ENCODE measurements at regions not wholly inside any gene's neighbourhood (a gene's known extent, or its start where the extent isn't known, plus 50 kb on each side); places are given as distances from the start of the nearest gene placed in this dataset.

DNA sequence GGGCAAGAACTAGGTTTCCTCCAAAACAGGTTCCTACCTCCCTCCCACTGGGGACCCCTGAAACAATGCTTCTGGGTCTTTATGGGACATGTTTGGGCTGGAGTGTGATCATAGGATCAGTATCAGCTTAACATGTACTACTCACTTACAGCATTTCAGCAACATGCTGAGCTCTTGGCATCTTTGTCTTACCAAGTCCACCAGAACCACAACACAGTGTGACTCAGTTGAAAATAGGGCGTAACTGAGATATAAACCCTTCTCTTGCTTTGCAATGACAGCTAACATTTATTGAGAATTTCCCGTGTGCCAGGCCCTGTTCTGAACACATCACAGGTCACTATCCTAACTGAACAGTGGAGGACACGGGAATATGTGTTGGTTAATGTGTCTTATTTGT is 218.5 kb upstream of the LNX1 start:
- FAIRE-seq = no peak

DNA sequence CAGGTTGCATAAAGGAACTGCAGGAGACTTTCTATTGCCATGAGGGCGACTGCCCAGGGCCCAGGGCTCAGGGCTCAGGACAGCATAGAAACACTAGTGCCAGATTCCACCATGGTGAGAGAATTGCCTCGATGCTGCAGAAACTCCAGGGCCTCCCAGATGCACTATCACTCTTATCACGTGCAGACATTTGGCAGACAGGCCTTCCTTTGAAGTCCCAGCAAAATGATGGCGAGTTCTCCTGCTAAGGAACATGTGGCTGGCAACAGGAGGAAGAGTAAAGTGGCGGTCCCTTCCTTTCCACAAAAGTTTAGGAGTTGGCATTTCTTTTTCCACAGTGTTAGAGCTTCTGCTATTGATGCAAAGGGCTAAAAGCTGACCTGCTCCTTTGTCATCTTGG is 214.0 kb upstream of the LNX1 start:
- FAIRE-seq = no peak

DNA sequence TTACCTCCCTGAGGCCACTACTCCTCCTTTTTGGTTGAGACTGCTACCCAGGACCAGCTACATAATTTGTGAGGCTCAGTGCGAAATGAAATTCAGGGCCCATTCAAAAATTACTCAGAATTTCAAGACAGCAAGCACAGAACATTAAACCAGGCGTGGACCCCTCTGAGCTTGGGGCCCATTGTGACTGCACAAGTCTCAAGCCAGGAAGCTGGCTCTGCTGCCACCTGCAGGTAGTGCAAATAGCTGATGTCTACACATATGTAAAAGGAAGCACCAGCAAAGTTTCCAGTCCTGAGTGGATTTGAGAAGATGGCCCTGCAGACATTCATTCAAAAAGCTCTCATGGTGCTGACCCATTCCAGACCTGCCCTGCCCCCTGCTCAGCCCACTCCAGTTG is 213.4 kb upstream of the LNX1 start:
- FAIRE-seq = no peak

DNA sequence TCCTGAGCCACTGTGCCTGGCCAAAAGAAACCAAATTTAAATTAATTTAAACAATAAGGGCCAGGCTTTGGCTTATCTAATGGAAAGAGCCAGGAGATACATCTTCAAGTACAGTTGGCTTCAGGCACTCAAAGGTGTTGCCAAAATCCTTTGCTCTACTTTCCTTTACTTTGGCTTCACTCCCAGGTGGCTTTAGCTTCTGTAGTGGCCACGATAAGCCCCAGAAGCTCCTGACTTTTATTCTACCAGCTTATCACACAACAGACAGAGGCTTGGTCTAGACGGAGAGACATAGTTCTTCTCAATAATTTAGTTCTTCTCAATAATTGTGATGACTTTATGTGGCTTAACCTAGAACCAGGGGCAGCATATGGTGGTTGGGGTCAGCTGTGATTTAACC is 211.2 kb upstream of the LNX1 start:
- FAIRE-seq = no peak

DNA sequence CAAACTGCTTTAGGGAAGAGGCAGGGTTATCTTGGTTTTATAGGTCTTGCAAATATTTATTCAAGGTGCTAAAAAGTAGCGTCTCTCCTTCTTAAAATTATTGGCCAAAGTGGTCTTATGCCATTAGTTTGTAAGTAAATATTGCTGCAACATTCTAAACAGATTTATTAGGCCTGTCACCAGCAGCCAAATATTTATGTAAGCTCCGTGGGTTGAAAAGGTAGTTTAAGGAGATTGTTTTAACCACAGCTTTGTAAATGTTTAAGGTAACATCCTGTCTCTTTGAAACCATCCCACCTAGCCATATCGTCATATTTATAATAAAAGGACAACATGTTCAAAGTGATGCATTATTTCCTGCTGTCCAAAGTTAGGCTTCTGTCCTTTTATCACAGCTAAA is 210.1 kb upstream of the LNX1 start:
- FAIRE-seq = no peak

DNA sequence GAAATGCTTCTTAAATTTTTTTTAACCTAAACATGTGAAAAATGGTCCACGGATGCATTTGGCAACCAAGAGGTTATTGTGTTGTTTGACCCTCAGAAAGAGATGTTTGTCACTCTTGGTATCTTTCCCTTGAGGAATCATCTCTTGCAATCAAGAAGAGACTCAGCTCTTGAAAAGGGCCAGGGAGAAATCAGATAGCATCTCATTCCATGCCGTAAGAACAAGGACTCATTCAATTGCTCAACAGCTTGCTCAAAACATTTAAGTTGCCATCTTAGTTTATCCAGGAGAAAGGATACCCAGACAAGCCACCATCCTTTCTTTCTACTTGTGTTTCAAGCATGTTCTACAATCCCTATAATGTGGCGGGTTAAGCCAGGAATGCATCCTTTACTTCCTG is 209.5 kb upstream of the LNX1 start:
- no peak for FAIRE-seq

DNA sequence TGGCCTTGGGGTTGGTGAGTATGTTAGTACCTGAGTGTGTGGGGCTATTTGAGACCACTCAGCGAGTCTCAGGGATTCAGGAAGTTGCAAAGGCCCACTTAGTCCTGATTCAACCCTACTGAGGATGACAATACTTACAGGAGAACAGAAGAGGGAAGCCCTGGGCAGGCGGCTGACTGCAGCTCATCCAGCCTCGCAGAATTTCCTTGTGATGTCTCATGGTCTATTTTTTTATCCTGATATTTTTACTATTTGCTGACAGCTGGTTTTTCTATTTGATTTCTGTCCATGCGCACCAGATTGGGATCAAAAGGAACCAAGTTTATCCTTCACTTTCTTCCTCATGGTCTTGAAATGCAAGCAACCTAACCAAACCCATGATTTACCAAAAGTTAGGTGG is 201.8 kb upstream of the LNX1 start:
- FAIRE-seq = no peak

DNA sequence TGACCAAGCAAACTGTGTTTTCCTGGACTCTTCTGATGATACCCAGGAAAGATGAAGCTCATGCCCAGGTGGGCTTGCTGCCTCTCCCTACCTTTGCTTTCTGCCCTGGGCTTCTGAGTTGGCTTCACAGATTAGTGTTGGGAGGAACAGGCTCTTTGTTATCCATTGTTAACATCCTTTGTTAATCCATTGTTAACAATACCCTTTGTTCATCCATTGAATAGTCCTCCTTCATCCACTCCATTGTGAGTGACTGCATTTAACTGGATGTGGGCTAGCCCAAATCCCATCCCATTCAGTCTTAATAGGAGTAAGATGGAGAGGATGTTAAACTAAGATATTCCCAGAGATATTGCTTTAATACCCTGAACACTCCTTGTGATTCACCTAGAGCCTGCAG is 199.0 kb upstream of the LNX1 start:
- no peak for FAIRE-seq

DNA sequence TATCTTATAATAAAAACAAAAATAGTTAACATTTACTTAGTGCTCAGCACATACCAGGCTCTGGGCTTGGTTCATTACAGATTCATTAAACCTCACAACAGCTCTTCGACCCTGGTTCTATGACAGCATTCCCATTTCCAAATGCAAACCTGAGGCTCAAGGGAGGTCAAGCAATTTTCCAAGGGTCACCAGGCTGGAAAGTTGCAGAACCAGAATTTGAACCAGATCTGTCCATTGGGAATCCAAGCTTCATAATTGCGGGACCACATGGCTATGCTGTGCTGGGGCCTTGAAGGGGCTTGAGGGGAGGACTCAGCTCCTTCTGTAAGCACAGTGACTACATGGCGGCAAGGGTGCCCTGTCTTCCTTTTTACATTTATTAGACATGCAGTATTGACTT is 197.3 kb upstream of the LNX1 start:
- FAIRE-seq = no peak

DNA sequence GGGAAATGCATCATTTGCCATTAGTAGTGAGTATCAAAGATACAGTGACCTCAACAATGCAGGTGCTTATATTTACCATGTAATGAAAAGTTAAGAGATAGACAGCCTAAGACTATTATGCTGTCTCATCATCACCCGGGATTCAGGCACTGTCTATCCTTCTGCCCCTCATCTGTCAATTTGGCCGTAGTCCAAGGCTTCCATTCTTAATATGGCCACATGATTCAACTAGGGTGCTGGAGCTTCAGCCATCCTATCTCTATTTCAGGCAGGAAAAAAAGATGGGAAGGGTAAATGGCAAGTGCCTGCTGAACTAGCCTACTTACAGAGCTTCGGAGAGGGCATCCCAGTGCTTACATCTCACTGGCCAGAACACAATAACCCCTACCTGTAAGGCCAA is 196.7 kb upstream of the LNX1 start:
- FAIRE-seq = no peak

DNA sequence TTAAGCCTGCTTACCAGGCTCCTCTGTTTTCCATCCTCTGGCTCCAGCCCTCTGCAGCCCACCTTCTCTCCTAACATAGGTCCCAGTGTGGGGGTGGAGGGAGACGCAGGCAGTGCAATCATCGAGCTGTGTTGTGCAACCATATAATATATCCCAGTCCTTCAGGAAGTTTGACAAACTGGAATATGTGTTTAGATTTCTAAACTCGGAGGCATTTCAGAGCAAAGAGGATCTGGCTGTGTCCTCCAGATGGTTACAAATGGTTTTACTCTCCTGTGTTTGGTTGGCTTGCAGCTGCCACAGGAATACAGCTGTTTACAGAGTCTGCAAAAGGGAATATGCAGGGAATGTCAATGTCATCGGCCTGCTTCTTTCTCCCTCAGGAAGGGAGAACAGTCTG is 195.3 kb upstream of the LNX1 start:
- no peak for FAIRE-seq

DNA sequence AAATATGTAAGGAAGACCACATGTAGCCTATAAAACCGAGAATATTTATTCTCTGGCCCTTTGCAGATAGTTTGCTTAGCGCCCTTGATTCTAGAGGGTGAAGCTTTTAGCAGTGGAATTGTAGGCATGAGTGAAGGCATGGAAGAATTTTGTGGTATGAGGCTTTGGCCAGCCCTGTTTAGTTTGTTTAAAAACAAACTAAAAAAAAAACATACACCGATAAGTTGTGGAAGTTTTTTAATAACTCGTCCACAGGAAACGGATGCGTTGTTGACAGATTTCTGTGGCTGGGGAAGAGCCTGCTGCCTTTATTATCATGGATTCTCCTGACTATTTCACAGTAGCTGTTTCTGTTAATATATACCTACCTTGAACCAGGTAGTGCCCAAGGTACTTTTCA is 194.7 kb upstream of the LNX1 start:
- FAIRE-seq = no peak

DNA sequence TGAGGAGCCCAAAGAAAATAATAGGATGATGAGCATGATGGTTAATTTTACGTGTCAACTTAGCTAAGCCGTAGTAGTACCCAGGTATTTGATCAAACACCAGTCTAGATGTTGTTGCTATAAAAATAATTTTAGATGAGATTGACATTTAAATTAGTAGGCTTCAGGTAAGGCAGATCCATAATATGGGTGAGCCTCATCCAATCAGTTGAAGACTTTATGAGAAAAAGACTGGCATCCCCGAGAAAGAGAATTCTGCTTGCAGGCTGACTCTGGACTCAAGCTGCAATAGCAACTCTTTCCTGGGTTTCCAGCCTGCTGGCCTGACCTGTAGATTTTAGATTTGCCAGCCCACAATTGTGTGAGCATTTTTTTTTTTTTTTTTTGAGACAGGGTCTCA is 192.8 kb upstream of the LNX1 start:
- FAIRE-seq = no peak

DNA sequence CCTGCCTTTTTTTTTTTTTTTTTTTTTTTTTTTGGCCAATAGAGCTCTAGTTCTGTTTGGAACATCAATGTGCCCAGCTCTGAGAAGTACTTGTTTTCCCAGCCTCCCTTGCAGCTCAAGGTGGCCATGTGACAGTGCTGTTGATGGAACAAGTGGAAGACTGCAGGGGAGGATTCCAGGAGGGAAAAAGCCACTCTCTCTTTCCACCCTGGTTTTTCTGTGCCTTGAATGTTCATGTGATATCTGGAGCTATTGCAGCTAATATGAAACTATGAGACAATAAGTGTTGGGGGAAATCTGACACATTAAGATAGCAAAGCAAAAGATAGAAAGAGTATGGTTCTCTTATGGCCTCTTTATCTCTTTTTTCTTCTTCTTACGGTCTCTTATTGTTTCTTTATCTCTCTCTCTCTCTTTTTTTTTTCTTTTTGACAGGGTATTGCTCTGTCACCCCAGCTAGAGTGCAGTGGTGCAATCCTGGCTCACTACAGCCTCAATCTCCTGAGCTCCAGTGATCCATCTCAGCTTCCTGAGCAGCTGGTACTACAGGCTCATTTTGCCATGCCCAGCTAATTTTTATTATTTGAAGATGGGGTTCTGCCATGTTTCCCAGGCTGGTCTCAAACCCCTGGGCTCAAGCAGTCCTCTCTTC is 192.0 kb upstream of the LNX1 start:
- FAIRE-seq = no peak

DNA sequence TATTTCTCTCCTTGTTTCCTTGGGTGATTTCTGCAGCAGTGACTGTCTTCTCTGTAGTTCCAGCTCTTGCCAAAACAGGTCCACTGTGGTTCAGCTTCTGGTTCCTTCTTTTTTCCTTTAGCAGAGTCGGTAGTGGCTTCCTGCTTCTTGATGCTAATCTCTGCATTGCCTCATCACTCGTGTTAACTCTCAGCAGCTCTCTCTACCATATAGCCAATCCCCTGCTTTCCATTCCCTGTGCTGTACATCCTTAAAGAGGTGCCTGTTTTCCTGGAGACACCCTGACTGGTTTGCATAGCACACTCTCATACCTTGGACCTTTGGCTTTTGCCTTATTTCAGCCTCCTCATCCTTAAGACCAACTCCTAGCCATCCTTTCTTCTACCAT is 191.2 kb upstream of the LNX1 start:
- no peak for FAIRE-seq

DNA sequence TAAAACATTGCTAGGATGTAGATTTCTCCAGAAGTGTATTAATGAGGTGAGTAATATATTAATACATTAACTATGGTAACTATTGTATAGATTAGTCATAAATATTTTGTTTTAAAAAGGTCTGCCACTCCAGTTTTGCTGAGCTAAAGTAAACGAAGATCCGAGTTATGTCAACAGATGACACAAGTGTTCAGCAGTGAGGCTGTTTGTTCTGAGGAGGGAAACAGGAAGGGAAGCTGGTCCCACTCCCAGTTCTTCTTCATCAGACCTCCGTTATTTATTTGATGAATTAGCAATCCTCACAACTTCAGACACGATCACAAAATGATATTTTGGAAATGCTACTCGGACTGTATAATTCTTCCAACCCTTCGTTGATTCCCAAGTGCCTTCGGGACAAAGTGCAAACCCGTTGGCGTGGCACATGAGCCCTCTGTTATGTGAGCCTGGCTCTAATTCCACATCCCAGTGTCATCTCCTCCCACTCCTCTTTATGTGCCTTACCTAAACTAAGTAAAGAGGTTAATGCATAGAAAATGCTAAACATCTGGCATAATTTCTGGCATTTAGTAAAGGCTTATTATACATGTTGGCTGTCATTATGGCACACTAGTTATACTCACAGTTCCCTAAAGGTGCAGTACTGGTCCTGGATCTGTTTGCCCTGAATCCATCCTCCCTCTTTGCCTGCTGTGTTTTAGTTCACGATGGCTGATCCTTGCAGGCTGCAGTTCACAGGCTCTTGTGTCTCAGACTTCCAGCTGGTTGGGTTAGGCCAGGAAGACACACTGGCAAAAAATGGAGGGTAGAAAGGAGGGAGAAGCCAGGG is 190.6 kb upstream of the LNX1 start:
- no peak for FAIRE-seq

DNA sequence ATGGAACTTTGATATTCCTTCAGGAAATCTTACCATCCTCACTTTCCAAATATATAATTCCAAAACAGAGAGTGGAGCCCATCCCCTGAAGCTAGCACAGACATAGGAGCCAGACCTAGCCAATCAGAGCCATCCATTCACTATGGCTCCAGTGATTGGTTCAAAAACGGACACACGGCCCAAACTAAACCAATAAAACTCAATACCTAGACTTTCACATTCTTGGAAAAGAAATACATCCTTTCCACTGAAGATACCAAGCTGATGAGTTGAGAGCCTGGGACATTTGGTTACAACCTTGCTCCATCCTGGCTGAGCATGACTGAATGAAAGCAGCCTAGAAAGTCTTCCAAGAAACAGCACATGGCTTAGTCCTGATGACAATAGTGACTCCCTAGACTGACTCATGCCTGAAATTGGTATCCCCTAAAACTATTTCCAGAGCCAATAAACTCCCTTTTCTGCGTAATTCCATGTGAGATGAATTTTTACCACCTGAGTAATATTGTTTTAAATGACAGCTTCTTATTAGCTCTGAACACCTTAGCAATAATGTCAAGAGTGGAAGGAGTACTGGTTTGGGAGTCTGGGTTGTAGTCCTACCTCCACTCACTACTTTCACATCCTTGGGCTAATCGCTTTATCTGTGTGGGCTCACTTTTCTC is 189.6 kb upstream of the LNX1 start:
- FAIRE-seq = no peak

DNA sequence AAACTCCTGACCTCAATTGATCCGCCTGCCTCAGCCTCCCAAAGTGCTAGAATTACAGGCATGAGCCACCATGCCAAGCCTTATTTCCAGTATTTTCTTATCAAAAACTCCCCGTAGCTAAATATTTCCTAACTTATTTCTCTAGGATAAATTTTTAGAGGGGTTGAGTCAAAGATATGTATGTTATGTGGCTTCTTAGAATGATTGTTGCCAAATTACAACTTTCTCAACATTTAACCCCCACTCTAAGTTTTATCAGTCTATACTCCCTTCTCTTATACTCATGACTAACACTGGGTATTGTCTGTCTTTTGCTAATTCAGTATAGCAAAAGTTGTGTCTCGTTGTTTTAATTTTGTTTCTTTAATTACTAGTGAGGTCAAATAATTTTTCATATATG is 187.7 kb upstream of the LNX1 start:
- FAIRE-seq = no peak

DNA sequence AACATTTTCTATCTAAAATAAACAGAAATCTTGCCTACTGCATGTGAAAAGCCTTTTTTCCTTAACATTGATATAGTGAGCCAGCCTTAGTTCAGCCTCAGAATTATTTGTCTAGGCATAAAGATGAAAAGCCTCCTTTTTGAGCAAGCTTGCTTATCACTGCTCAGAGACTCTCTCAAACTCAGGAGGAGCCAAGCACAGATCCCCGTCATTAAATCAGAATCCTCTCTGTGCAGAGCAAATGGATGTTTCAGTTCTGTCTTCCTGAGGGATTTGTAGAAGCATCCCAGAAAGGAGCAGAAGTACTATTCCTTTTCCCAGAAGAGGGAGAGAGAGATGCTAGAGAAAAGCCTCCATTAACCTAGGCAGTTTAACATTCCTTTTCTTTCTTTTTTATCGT is 186.9 kb upstream of the LNX1 start:
- FAIRE-seq = no peak

DNA sequence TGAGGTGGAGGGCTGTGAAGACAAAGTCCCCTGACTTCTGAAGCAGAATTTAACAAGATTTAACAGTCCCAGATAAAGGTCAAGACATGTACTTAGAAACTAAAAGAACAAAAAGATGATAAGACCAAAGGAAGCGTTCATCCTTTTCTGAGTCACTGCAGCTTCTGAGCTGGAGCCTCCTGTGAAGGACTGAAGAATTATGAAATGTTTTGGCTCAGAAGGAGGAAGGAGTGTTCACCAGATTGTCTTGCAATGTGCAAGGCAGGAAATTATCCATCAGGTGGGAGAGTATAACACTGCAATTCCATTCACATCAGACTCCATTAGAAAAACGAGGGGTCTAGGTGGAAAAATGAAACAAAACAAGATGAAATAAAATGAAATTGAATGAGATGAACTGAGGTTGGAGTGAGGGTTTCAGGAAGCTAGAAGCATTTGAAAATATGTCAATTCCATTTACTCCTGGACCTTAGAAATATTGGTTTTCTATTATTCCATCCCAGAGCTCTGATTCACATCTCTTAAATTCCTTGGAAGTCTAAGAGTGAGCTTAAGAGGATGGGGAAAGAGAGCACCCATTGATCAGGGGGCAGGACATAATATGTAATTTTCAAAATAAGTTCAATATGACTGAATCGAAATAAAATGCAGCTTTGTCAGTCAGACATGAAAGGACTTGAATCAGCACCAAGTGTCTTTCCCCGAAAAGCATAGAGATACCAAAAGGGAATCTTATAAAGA is 186.1 kb upstream of the LNX1 start:
- no peak for FAIRE-seq

DNA sequence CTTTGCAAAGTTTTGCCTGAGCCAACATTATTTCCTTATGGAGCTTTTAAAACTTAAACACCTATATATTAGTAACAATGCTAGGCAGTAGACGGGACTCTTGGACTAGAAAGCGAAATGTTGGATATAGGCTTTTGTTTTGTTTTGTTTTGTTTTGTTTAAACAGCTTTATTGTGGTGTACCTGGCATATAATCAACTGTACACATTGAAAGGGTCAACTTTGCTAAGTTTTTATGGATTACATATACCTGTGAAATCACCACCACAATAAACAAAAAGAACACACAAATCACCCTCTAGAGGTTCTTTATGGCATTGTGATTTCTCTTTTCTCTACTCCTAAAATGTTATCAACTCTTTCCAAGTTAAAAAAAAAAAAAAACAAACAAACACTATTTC is 184.9 kb upstream of the LNX1 start:
- FAIRE-seq = no peak

DNA sequence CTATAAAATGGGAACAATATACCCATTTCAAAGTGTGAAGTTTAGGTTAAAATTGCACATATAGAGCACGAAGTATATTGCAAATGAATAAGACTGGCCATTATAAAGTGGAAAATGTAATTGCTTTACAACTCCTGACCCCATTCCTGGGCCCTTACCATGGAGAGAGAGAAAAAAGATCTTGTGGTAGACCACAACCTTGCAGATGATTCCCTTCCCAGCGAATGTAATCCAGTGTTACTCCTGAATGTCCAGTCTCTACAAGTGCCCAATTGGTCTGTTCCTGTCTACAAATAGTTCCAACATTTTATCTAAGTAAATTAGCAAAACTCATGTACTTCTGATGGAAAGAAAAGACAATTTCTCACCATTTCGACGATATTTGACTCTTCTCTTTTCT is 184.1 kb upstream of the LNX1 start:
- FAIRE-seq = no peak

DNA sequence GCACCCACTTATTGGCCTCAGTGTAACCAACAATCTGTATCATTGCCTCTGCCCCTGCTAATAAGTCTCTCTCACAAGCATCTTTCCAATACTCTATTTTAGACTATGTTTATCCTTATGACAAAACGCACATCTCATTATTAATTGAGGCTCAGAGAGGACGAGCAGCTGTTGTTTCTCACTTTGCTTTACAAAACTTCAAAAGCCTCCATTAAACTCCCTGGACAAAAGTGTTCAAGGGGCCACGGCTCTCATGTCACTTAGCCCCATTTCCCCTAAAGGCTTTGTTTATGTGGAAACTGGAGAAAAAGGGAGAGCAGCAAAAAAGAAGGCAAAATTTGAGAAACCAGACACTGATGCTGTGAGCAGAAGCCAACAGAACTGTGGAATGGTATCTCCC is 180.0 kb upstream of the LNX1 start:
- FAIRE-seq = no peak

DNA sequence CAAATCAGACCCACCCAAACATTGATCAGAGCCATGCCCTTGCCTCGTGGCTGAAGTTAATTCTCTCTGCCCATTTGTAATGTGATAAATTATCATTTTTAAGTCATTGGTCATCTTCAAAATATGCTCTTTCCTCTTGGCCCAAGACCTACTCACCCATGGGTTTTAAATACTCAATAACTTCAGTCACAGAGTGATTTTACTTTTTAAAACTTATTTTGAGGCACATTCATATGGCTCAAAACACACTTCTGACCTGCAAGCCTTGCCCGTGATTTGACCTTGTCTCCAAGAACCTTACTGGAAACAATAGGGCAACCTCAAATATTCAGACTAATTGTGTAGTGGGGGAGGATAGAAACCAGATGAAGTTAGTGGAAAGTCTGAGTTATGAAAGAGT is 176.2 kb upstream of the LNX1 start:
- no peak for FAIRE-seq
